H9 (cell line): ENCODE measurements at regions not wholly inside any gene's neighbourhood (a gene's known extent, or its start where the extent isn't known, plus 50 kb on each side); places are given as distances from the start of the nearest gene placed in this dataset.

Source experiments
- DNase-seq: peaks from one replicate; pipeline ENCODE4 v3.0.0-alpha.2; 2017
- H2AFZ ChIP-seq: one replicate; pipeline ENCODE4 v1.6.1; 2013; ENCODE audit warnings: mild to moderate bottlenecking, low read length, control low read depth, moderate library complexity
- H2AK5ac ChIP-seq: 2 replicates; pipeline ENCODE4 v1.6.1; 2013; ENCODE audit warnings: low read length, control low read depth, mixed read lengths; ENCODE audit not compliant: insufficient read length
- H2BK120ac ChIP-seq: one replicate; pipeline ENCODE4 v1.6.1; 2013; ENCODE audit warnings: low read depth, mild to moderate bottlenecking, low read length, control low read depth, inconsistent platforms; ENCODE audit not compliant: poor library complexity, severe bottlenecking
- H2BK12ac ChIP-seq: 2 replicates; pipeline ENCODE4 v1.6.1; 2013; ENCODE audit warnings: low read length, control low read depth, mixed read lengths, low read depth; ENCODE audit not compliant: insufficient read length
- H2BK15ac ChIP-seq: 2 replicates; pipeline ENCODE4 v1.6.1; 2013; ENCODE audit warnings: low read depth, low read length, control low read depth
- H2BK20ac ChIP-seq: one replicate; pipeline ENCODE4 v1.6.1; 2013; ENCODE audit warnings: low read depth, mild to moderate bottlenecking, low read length, control low read depth, inconsistent platforms; ENCODE audit not compliant: poor library complexity, severe bottlenecking
- H2BK5ac ChIP-seq: 2 replicates; pipeline ENCODE4 v1.6.1; 2013; ENCODE audit warnings: low read length, control low read depth, mixed read lengths; ENCODE audit not compliant: insufficient read length
- H3K14ac ChIP-seq: 2 replicates; pipeline ENCODE4 v1.6.1; 2013; ENCODE audit warnings: low read length, control low read depth; ENCODE audit not compliant: insufficient read depth
- H3K18ac ChIP-seq: 2 replicates; pipeline ENCODE4 v1.6.1; 2013; ENCODE audit warnings: low read depth, mild to moderate bottlenecking, mixed read lengths, low read length, control low read depth; ENCODE audit not compliant: insufficient read length
- H3K23ac ChIP-seq: 2 replicates; pipeline ENCODE4 v1.6.1; 2013; ENCODE audit warnings: low read length, control low read depth, mixed read lengths, low read depth; ENCODE audit not compliant: insufficient read length
- H3K23me2 ChIP-seq: 2 replicates; pipeline ENCODE4 v1.6.1; 2013; ENCODE audit warnings: low read depth, mild to moderate bottlenecking, mixed read lengths, low read length, control low read depth; ENCODE audit not compliant: insufficient read length, poor library complexity, severe bottlenecking
- H3K27ac ChIP-seq: 2 replicates; pipeline ENCODE4 v1.5.1; 2013; ENCODE audit warnings: low read length, control low read depth, mixed read lengths, low read depth; ENCODE audit not compliant: insufficient read length
- H3K27me3 ChIP-seq: 2 replicates; pipeline ENCODE4 v1.6.1; 2013; ENCODE audit warnings: low read length, control low read depth, inconsistent platforms; ENCODE audit not compliant: insufficient read depth
- H3K4ac ChIP-seq: 2 replicates; pipeline ENCODE4 v1.6.1; 2013; ENCODE audit warnings: low read depth, mild to moderate bottlenecking, control low read depth, inconsistent platforms, low read length, moderate library complexity
- H3K4me1 ChIP-seq: 2 replicates; pipeline ENCODE4 v1.6.1; 2013; ENCODE audit warnings: low read length, control low read depth, inconsistent platforms; ENCODE audit not compliant: insufficient read depth
- H3K4me2 ChIP-seq: 2 replicates; pipeline ENCODE4 v1.6.1; 2013; ENCODE audit warnings: low read length, control low read depth, mixed read lengths; ENCODE audit not compliant: insufficient read length, insufficient read depth
- H3K56ac ChIP-seq: 2 replicates; pipeline ENCODE4 v1.6.1; 2013; ENCODE audit warnings: low read depth, mild to moderate bottlenecking, mixed read lengths, low read length, control low read depth; ENCODE audit not compliant: insufficient read length
- H3K79me1 ChIP-seq: 2 replicates; pipeline ENCODE4 v1.6.1; 2013; ENCODE audit warnings: low read depth, mild to moderate bottlenecking, moderate library complexity, low read length, control low read depth, inconsistent platforms; ENCODE audit not compliant: insufficient read depth, poor library complexity, severe bottlenecking
- H3K79me2 ChIP-seq: 2 replicates; pipeline ENCODE4 v1.6.1; 2013; ENCODE audit warnings: low read length, control low read depth, inconsistent platforms; ENCODE audit not compliant: insufficient read depth
- H3K9ac ChIP-seq: 2 replicates; pipeline ENCODE4 v1.6.1; 2013; ENCODE audit warnings: low read length, control low read depth, mixed read lengths; ENCODE audit not compliant: insufficient read length; ENCODE audit errors: extremely low read depth
- H3K9me3 ChIP-seq: one replicate; pipeline ENCODE4 v1.6.1; 2013; ENCODE audit warnings: low read depth, low read length, inconsistent platforms; ENCODE audit not compliant: control insufficient read depth
- H3T11ph ChIP-seq: one replicate; pipeline ENCODE4 v1.6.1; 2013; ENCODE audit warnings: mild to moderate bottlenecking, low read length, control low read depth, inconsistent platforms
- H4K20me1 ChIP-seq: one replicate; pipeline ENCODE4 v1.6.1; 2013; ENCODE audit not compliant: control insufficient read depth, insufficient read length, insufficient read depth
- H4K5ac ChIP-seq: 2 replicates; pipeline ENCODE4 v1.6.1; 2013; ENCODE audit warnings: low read depth, mild to moderate bottlenecking, mixed read lengths, low read length, control low read depth; ENCODE audit not compliant: insufficient read length
- H4K8ac ChIP-seq: replicated peaks from 2 replicates; pipeline ENCODE4 v1.6.1; 2013; ENCODE audit warnings: low read length, control low read depth, mixed read lengths, low read depth; ENCODE audit not compliant: insufficient read length
- H4K91ac ChIP-seq: 2 replicates; pipeline ENCODE4 v1.6.1; 2013; ENCODE audit warnings: low read depth, mild to moderate bottlenecking, moderate library complexity, mixed read lengths, low read length, control low read depth; ENCODE audit not compliant: insufficient read length
- H3K27ac Mint-ChIP-seq, 3 experiments: 2 replicates in 2 of 3; 3 replicates in 1 of 3; pipeline ENCODE4 v1.8.0; 2020 to 2021; ENCODE audit warnings: mixed read lengths in 3 of 3, mild to moderate bottlenecking in 1 of 3, moderate library complexity in 1 of 3
- H3K27me3 Mint-ChIP-seq: 2 replicates; pipeline ENCODE4 v1.8.0; 2021; ENCODE audit warnings: low read depth, mild to moderate bottlenecking, moderate library complexity, mixed read lengths
- H3K36me3 Mint-ChIP-seq, 3 experiments: 2 replicates in 2 of 3; 3 replicates in 1 of 3; pipeline ENCODE4 v1.8.0; 2020 to 2021; ENCODE audit warnings: low read depth in 3 of 3, mixed read lengths in 3 of 3; ENCODE audit not compliant: insufficient read depth in 1 of 3
- H3K4me1 Mint-ChIP-seq, 2 experiments: 2 replicates each; pipeline ENCODE4 v1.8.0; 2020; ENCODE audit warnings: mixed read lengths in 2 of 2
- H3K4me3 Mint-ChIP-seq, 2 experiments: 2 replicates in 1 of 2; 3 replicates in 1 of 2; pipeline ENCODE4 v1.8.0; 2020 to 2021; ENCODE audit warnings: mild to moderate bottlenecking in 2 of 2, mixed read lengths in 2 of 2, moderate library complexity in 1 of 2
- H3K9me3 Mint-ChIP-seq, 2 experiments: 2 replicates in 1 of 2; 3 replicates in 1 of 2; pipeline ENCODE4 v1.8.0; 2020; ENCODE audit warnings: mild to moderate bottlenecking in 2 of 2, mixed read lengths in 2 of 2, moderate library complexity in 1 of 2
- WGBS: extraction: QIAGEN DNeasy Blood & Tissue Kit; methylation state at CpG from one replicate; pipeline ENCODE4 v1.1.7; 2013; ENCODE audit warnings: missing lambda C conversion rate, low lambda C conversion rate, mixed read lengths; ENCODE audit not compliant: insufficient read length; ENCODE audit errors: extremely low coverage; 5-methylcytosine and 5-hydroxymethylcytosine counted together
- TF ChIP-seq, protein P1 (sequence below): fragments of 200-600 bp; sonication (generic); conservative IDR thresholded peaks from 3 replicates; pipeline ENCODE4 v1.8.0; 2021; ENCODE audit warnings: antibody characterized with exemption, mild to moderate bottlenecking

DNA sequence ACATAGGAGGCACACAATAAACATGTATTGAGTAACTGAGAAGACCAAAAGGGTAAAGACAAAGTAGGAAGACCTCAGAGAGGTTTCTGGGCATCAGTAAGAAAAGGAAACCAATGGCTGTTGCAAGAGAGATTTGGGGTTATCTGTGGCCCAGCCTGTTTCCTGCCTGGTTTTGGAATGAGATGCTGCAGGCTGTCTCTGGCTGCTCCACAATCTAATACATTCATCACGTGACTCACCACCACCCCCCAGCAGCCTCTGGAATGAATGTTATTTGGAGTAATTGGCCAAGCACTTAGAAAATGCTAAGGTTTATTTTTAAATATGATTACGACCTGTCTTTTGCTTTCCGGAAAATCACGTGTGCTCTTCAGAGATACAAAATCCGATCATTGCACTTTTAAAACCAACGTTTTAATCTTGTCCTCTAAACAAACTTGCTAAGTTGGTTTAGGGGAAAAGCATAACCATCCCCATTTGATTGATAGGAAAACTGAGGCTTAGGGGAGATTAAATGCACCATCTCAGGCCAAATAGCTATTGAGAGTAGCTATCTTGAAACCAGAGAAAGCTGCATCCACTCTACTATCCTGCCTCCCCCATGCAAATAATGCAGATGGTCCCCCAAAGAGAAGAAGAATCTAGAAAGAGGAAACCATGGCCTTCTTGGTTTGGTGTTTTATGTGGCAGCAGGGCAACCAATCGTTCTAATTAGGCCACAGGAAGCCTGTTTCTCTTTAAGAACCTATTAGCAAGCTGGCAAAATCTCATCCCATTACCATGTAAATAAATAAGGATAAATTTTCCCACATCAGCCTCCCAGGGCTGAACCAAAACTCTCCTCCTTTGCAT lies 151.8 kb upstream of the ADRA1B start:
- Mint-ChIP-seq H3K9me3 (peaks cover 0 to 3% of the 10 kb centered on the region in 2 experiments; a peak in 2 of 5 replicates), H3K27me3 (peaks cover 2% of the 10 kb centered on the region; the same call in 1 of the 2 replicates), H3K36me3 (peaks cover 0 to 9% (median 6%) of the 10 kb centered on the region in 3 experiments; a peak in 2 of 7 replicates), H3K27ac (peak overlapping the region in 1 of 3 experiments; percentile 47; a peak in 1 of 7 replicates), H3K4me3 (no peak overlapping the region), H3K4me1 (peaks cover 26 to 31% of the 10 kb centered on the region in 2 experiments)
- Histone ChIP-seq H3K79me2 (no peaks in the 10 kb centered on the region), H4K8ac (no peak overlapping the region), H3K27ac (no peak overlapping the region), H3K23me2 (no peaks in the 10 kb centered on the region), H3K14ac (no peak overlapping the region), H2BK5ac (no peak overlapping the region), H3K27me3 (no peaks in the 10 kb centered on the region), H3K4me1 (peaks cover 9% of the 10 kb centered on the region; the same call in 1 of the 2 replicates), H2AK5ac (no peak overlapping the region), H2BK15ac (no peak overlapping the region), H3K4me2 (no peak overlapping the region), H4K20me1 (no peaks in the 10 kb centered on the region), H4K5ac (no peak overlapping the region), H2BK20ac (no peak overlapping the region), H2BK12ac (no peak overlapping the region), H3K56ac (no peak overlapping the region), H3K9me3 (no peaks in the 10 kb centered on the region), H3T11ph (no peak overlapping the region), H2AFZ (no peak overlapping the region), H3K23ac (no peak overlapping the region), H4K91ac (no peak overlapping the region), H3K9ac (no peak overlapping the region), H3K79me1 (no peaks in the 10 kb centered on the region), H3K4ac (no peak overlapping the region), H3K18ac (no peak overlapping the region), H2BK120ac (no peak overlapping the region)
- TF ChIP-seq, protein P1, sequence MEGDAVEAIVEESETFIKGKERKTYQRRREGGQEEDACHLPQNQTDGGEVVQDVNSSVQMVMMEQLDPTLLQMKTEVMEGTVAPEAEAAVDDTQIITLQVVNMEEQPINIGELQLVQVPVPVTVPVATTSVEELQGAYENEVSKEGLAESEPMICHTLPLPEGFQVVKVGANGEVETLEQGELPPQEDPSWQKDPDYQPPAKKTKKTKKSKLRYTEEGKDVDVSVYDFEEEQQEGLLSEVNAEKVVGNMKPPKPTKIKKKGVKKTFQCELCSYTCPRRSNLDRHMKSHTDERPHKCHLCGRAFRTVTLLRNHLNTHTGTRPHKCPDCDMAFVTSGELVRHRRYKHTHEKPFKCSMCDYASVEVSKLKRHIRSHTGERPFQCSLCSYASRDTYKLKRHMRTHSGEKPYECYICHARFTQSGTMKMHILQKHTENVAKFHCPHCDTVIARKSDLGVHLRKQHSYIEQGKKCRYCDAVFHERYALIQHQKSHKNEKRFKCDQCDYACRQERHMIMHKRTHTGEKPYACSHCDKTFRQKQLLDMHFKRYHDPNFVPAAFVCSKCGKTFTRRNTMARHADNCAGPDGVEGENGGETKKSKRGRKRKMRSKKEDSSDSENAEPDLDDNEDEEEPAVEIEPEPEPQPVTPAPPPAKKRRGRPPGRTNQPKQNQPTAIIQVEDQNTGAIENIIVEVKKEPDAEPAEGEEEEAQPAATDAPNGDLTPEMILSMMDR = no peak
- WGBS = no CpG with 5 or more reads among the region's 7 CpGs
- DNase-seq = no peak
